ENCODE measurements at regions not wholly inside any gene's neighbourhood (a gene's known extent, or its start where the extent isn't known, plus 50 kb on each side); places are given as distances from the start of the nearest gene placed in this dataset.

- no peak for DNase-seq
- Histone ChIP-seq H3K4me3 (no peak overlapping the region), H3K27me3 (no peaks in the 10 kb centered on the region), H3K27ac (no peak overlapping the region), H3K9me3 (no peaks in the 10 kb centered on the region), H3K36me3 (no peaks in the 10 kb centered on the region), H3K4me1 (no peaks in the 10 kb centered on the region)
- intact Hi-C loops (cut with DNase I) = no loop called here
- 88 to 98% methylated on average over 3 of the region's 3 CpGs for WGBS, 2 donors
- TF ChIP-seq CTCF (IDR thresholded peaks at IDR 0.05) (no peak), POLR2A (IDR thresholded peaks at IDR 0.05) (no peak)
These were observed 507.5 kb upstream of the CELF2 start for GRCh38 chr10:10510179-10510578.

GRCh38 chr10:10513067-10513466, 504.6 kb upstream of the CELF2 start:
- no peak overlapping the region for H3K27ac ChIP-seq
- 63 to 85% methylated on average over 1 of the region's 1 CpG for WGBS, 2 donors
- H3K4me3 ChIP-seq = no peak overlapping the region
- intact Hi-C loops (cut with DNase I) = no loop called here
- no peak for DNase-seq
- no peak for TF ChIP-seq POLR2A (IDR thresholded peaks at IDR 0.05)
- no peak for TF ChIP-seq CTCF (IDR thresholded peaks at IDR 0.05)
- H3K36me3 ChIP-seq = no peaks in the 10 kb centered on the region
- no peaks in the 10 kb centered on the region for H3K27me3 ChIP-seq
- peaks cover 0 to 7% (median 0%) of the 10 kb centered on the region in 3 donors for H3K4me1 ChIP-seq
- H3K9me3 ChIP-seq = no peaks in the 10 kb centered on the region

- TF ChIP-seq CTCF (IDR thresholded peaks at IDR 0.05) = no peak
- TF ChIP-seq POLR2A (IDR thresholded peaks at IDR 0.05) = no peak
- H3K4me3 ChIP-seq = no peak overlapping the region
- H3K27ac ChIP-seq = no peak overlapping the region
- no peak for DNase-seq
- H3K4me1 ChIP-seq = peaks cover 0 to 7% (median 0%) of the 10 kb centered on the region in 3 donors
- H3K27me3 ChIP-seq = no peaks in the 10 kb centered on the region
- no peaks in the 10 kb centered on the region for H3K36me3 ChIP-seq
- no peaks in the 10 kb centered on the region for H3K9me3 ChIP-seq
- intact Hi-C loops (cut with DNase I) = no loop called here
- WGBS, 2 donors = 79% methylated on average over 4 of the region's 4 CpGs
These were observed 503.8 kb upstream of the CELF2 start for GRCh38 chr10:10513898-10514297.

- Histone ChIP-seq H3K27ac (no peak overlapping the region), H3K9me3 (no peaks in the 10 kb centered on the region), H3K27me3 (no peaks in the 10 kb centered on the region), H3K4me1 (peaks cover 0 to 7% (median 0%) of the 10 kb centered on the region in 3 donors), H3K4me3 (no peak overlapping the region), H3K36me3 (no peaks in the 10 kb centered on the region)
- DNase-seq = no peak
- WGBS, 2 donors = 39 to 46% methylated on average over 3 of the region's 3 CpGs
- TF ChIP-seq POLR2A (IDR thresholded peaks at IDR 0.05) (no peak), CTCF (IDR thresholded peaks at IDR 0.05) (no peak)
- intact Hi-C loops (cut with DNase I) = no loop called here
These were observed 502.9 kb upstream of the CELF2 start for GRCh38 chr10:10514797-10515196.

GRCh38 chr10:10515479-10516204, 502.0 kb upstream of the CELF2 start:
- no peak for DNase-seq
- Histone ChIP-seq H3K36me3 (no peaks in the 10 kb centered on the region), H3K27ac (no peak overlapping the region), H3K27me3 (no peaks in the 10 kb centered on the region), H3K4me3 (no peak overlapping the region), H3K4me1 (peaks cover 0 to 7% (median 0%) of the 10 kb centered on the region in 3 donors), H3K9me3 (no peaks in the 10 kb centered on the region)
- intact Hi-C loops (cut with DNase I) = no loop called here
- 40 to 44% methylated on average over 13 of the region's 13 CpGs for WGBS, 2 donors
- TF ChIP-seq POLR2A (IDR thresholded peaks at IDR 0.05) (no peak), CTCF (IDR thresholded peaks at IDR 0.05) (no peak)

Data from esophagus squamous epithelium (tissue), 5 donors.